ENCODE measurements at regions not wholly inside any gene's neighbourhood (a gene's known extent, or its start where the extent isn't known, plus 50 kb on each side); places are given as distances from the start of the nearest gene placed in this dataset.
"Not testable (repeated sequence)": the region's sequence is repeated elsewhere in the genome, so short reads cannot be mapped to it uniquely, and the experiment has no call there.

GRCh38 chr14:106422066-106422465 lies 895.7 kb downstream of the TMEM121 start:
- intact Hi-C loops (cut with DNase I; ENCODE audit: low total_unique reads), result no loop called here
- DNase-seq, result no peak
- Histone ChIP-seq H3K27me3 (peaks cover 0 to 10% (median 0%) of the 10 kb centered on the region in 3 donors), H3K4me3 (no peak overlapping the region), H3K4me1 (no peaks in the 10 kb centered on the region), H3K36me3 (no peaks in the 10 kb centered on the region), H3K9me3 (peaks cover 0 to 5% (median 0%) of the 10 kb centered on the region in 4 donors), H3K27ac (no peak overlapping the region)
- 49 to 55% (median 51%) methylated on average over 5 of the region's 5 CpGs for WGBS, 5 donors
- TF ChIP-seq CTCF (IDR thresholded peaks at IDR 0.05) (no peak), POLR2A (IDR thresholded peaks at IDR 0.05) (no peak), EP300 (IDR thresholded peaks at IDR 0.05) (no peak), POLR2AphosphoS5 (IDR thresholded peaks at IDR 0.05) (no peak)

- 63 to 76% (median 67%) methylated on average over 7 of the region's 7 CpGs for whole genome bisulfite sequencing, 5 donors
- intact Hi-C loops (cut with DNase I; ENCODE audit: low total_unique reads); H3K27ac ChIP-seq: not testable (repeated sequence)
Measured at GRCh38 chr14:106425150-106425549, 898.8 kb downstream of the TMEM121 start.

GRCh38 chr14:106436310-106436905 lies 910.0 kb downstream of the TMEM121 start:
- no peaks in the 10 kb centered on the region for H3K36me3 ChIP-seq
- peak in 1 of 2 donors; percentile 25 for DNase-seq
- H3K27ac ChIP-seq, result no peak overlapping the region
- 48 to 54% (median 50%) methylated on average over 13 to 16 of the region's 16 CpGs for WGBS, 5 donors
- no peaks in the 10 kb centered on the region for H3K4me1 ChIP-seq
- intact Hi-C loops (cut with DNase I; ENCODE audit: low total_unique reads), result no loop called here
- H3K9me3 ChIP-seq, result no peaks in the 10 kb centered on the region
- TF ChIP-seq CTCF (IDR thresholded peaks at IDR 0.05), result peak in 1 of 7 experiments; percentile 26
- TF ChIP-seq POLR2AphosphoS5 (IDR thresholded peaks at IDR 0.05), result no peak
- peaks cover 0 to 5% (median 0%) of the 10 kb centered on the region in 3 donors for H3K27me3 ChIP-seq
- H3K4me3 ChIP-seq, result no peak overlapping the region

More at GRCh38 chr14:106425150-106425549, 898.8 kb downstream of the TMEM121 start:
- not testable (repeated sequence) for DNase-seq, H3K9me3 ChIP-seq, H3K4me3 ChIP-seq, H3K36me3 ChIP-seq, H3K4me1 ChIP-seq
- H3K27me3 ChIP-seq, result peaks cover 0 to 11% (median 0%) of the 10 kb centered on the region in 3 donors

GRCh38 chr14:106442857-106443256 lies 916.5 kb downstream of the TMEM121 start:
- Histone ChIP-seq H3K27ac (no peak overlapping the region), H3K27me3 (no peaks in the 10 kb centered on the region), H3K9me3 (no peaks in the 10 kb centered on the region), H3K4me1 (no peaks in the 10 kb centered on the region), H3K36me3 (no peaks in the 10 kb centered on the region), H3K4me3 (no peak overlapping the region)
- intact Hi-C loops (cut with DNase I; ENCODE audit: low total_unique reads), result no loop called here
- peak in 1 of 2 donors; percentile 7 for DNase-seq
- TF ChIP-seq POLR2A (IDR thresholded peaks at IDR 0.05), result no peak
- TF ChIP-seq EP300 (IDR thresholded peaks at IDR 0.05), result no peak
- TF ChIP-seq CTCF (IDR thresholded peaks at IDR 0.05), result no peak
- TF ChIP-seq POLR2AphosphoS5 (IDR thresholded peaks at IDR 0.05), result no peak
- 19 to 37% (median 31%) methylated on average over 6 to 7 of the region's 7 CpGs for WGBS, 5 donors

- 32 to 45% (median 38%) methylated on average over 3 of the region's 3 CpGs for WGBS, 5 donors
- Histone ChIP-seq H3K36me3 (no peaks in the 10 kb centered on the region), H3K4me3 (no peak overlapping the region), H3K27me3 (no peaks in the 10 kb centered on the region), H3K4me1 (no peaks in the 10 kb centered on the region), H3K9me3 (peaks cover 0 to 4% (median 0%) of the 10 kb centered on the region in 4 donors), H3K27ac (no peak overlapping the region)
- TF ChIP-seq CTCF (IDR thresholded peaks at IDR 0.05) (no peak), POLR2AphosphoS5 (IDR thresholded peaks at IDR 0.05) (no peak), POLR2A (IDR thresholded peaks at IDR 0.05) (no peak), EP300 (IDR thresholded peaks at IDR 0.05) (no peak)
- no peak for DNase-seq
- intact Hi-C loops (cut with DNase I; ENCODE audit: low total_unique reads), result no loop called here
Measured at GRCh38 chr14:106455026-106455425, 928.6 kb downstream of the TMEM121 start.

Data from stomach (tissue), 8 donors.